Progenitor cell of endocrine pancreas (in vitro differentiated cells): ENCODE measurements at regions not wholly inside any gene's neighbourhood (a gene's known extent, or its start where the extent isn't known, plus 50 kb on each side); places are given as distances from the start of the nearest gene placed in this dataset.

Source experiments
- DNase-seq: peaks from one replicate; pipeline ENCODE4 v3.0.0; 2021; ENCODE audit warnings: low spot score; ENCODE audit not compliant: unreplicated experiment
- H3K27ac Mint-ChIP-seq: 2 replicates; pipeline ENCODE4 v1.8.0; 2021; ENCODE audit warnings: mild to moderate bottlenecking, moderate library complexity, mixed read lengths
- H3K27me3 Mint-ChIP-seq: 2 replicates; pipeline ENCODE4 v1.8.0; 2021; ENCODE audit warnings: mixed read lengths
- H3K36me3 Mint-ChIP-seq: 2 replicates; pipeline ENCODE4 v1.8.0; 2022; ENCODE audit warnings: mixed read lengths; ENCODE audit not compliant: insufficient read depth
- H3K4me1 Mint-ChIP-seq: 2 replicates; pipeline ENCODE4 v1.8.0; 2021; ENCODE audit warnings: low read depth, mixed read lengths
- H3K4me3 Mint-ChIP-seq: 2 replicates; pipeline ENCODE4 v1.8.0; 2021; ENCODE audit warnings: low read depth, mild to moderate bottlenecking, moderate library complexity, mixed read lengths
- H3K9me3 Mint-ChIP-seq: 2 replicates; pipeline ENCODE4 v1.8.0; 2021; ENCODE audit warnings: low read depth, mixed read lengths
- TF ChIP-seq, protein P1 (sequence below): fragments of 200-600 bp; sonication (generic); IDR thresholded peaks from one replicate; pipeline ENCODE4 v1.5.0; 2021; ENCODE audit warnings: antibody characterized with exemption, mild to moderate bottlenecking; ENCODE audit not compliant: unreplicated experiment

DNA sequence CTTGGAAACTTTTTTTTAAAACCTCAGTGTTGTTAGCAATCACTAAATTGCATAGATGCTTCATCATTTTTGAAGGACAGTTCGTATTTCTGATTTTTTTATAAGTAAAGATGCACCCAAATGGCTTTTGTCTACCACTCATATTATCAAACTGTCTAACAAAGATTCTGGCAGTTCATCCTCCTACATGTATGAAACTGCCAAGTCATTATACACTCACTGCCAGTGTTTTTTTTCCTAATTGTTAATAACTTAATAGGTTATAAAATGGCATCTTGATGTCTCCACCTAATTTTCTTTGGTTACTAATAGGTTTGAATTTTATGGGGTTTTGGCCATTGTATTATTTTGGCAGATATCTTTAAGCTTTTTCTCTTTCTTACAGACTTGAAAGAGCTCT lies 77.0 kb downstream of the HTR5A start:
- Mint-ChIP-seq H3K9me3 (peaks cover 5% of the 10 kb centered on the region), H3K36me3 (no peaks in the 10 kb centered on the region), H3K27me3 (peaks cover 9% of the 10 kb centered on the region), H3K4me3 (no peak overlapping the region), H3K27ac (no peak overlapping the region), H3K4me1 (peaks cover 3% of the 10 kb centered on the region)
- TF ChIP-seq, protein P1, sequence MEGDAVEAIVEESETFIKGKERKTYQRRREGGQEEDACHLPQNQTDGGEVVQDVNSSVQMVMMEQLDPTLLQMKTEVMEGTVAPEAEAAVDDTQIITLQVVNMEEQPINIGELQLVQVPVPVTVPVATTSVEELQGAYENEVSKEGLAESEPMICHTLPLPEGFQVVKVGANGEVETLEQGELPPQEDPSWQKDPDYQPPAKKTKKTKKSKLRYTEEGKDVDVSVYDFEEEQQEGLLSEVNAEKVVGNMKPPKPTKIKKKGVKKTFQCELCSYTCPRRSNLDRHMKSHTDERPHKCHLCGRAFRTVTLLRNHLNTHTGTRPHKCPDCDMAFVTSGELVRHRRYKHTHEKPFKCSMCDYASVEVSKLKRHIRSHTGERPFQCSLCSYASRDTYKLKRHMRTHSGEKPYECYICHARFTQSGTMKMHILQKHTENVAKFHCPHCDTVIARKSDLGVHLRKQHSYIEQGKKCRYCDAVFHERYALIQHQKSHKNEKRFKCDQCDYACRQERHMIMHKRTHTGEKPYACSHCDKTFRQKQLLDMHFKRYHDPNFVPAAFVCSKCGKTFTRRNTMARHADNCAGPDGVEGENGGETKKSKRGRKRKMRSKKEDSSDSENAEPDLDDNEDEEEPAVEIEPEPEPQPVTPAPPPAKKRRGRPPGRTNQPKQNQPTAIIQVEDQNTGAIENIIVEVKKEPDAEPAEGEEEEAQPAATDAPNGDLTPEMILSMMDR: no peak
- no peak for DNase-seq

DNA sequence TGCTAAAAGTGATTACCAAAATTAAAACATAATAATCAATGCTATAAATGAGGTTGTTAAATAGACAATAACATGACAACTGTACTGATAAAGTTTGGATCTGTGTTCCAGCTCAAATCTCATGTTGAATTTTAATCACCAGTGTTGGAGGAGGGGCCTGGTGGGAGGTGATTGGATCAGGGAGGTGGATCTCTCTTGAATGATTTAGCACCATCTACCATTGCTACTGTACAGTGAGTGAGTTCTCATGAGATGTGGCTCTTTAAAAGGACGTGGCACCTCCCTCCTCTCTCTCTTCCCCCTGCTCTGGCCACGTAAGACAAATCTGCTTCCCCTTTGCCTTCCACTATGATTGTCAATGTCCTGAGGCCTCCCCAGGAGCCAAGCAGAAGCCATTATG lies 77.5 kb downstream of the HTR5A start:
- Mint-ChIP-seq H3K27ac (no peak overlapping the region), H3K36me3 (no peaks in the 10 kb centered on the region), H3K9me3 (peaks cover 5% of the 10 kb centered on the region), H3K4me3 (no peak overlapping the region), H3K27me3 (peaks cover 8% of the 10 kb centered on the region), H3K4me1 (peaks cover 3% of the 10 kb centered on the region)
- no peak for DNase-seq
- TF ChIP-seq, protein P1: no peak

GRCh38 chr7:155153676-155154075 lies 83.6 kb downstream of the HTR5A start:
- Mint-ChIP-seq H3K4me3 (no peak overlapping the region), H3K36me3 (no peaks in the 10 kb centered on the region), H3K4me1 (no peaks in the 10 kb centered on the region), H3K27me3 (peaks cover 8% of the 10 kb centered on the region), H3K27ac (no peak overlapping the region), H3K9me3 (peaks cover 5% of the 10 kb centered on the region)
- DNase-seq: no peak
- TF ChIP-seq, protein P1: no peak

GRCh38 chr7:155154586-155154985 lies 84.5 kb downstream of the HTR5A start:
- H3K4me3 Mint-ChIP-seq: no peak overlapping the region
- peaks cover 8% of the 10 kb centered on the region for H3K27me3 Mint-ChIP-seq
- no peaks in the 10 kb centered on the region for H3K4me1 Mint-ChIP-seq
- H3K27ac Mint-ChIP-seq: no peak overlapping the region
- no peaks in the 10 kb centered on the region for H3K36me3 Mint-ChIP-seq
- H3K9me3 Mint-ChIP-seq: peaks cover 5% of the 10 kb centered on the region
- TF ChIP-seq, protein P1: no peak
- DNase-seq: no peak

GRCh38 chr7:155161690-155162089 lies 91.6 kb downstream of the HTR5A start:
- TF ChIP-seq, protein P1: no peak
- Mint-ChIP-seq H3K36me3 (no peaks in the 10 kb centered on the region), H3K27me3 (peaks cover 4% of the 10 kb centered on the region), H3K4me1 (no peaks in the 10 kb centered on the region), H3K4me3 (no peak overlapping the region), H3K27ac (no peak overlapping the region), H3K9me3 (no peaks in the 10 kb centered on the region)
- DNase-seq: no peak
